MCF 10A (cell line): ENCODE measurements at regions not wholly inside any gene's neighbourhood (a gene's known extent, or its start where the extent isn't known, plus 50 kb on each side); places are given as distances from the start of the nearest gene placed in this dataset.
"Not testable (repeated sequence)": the region's sequence is repeated elsewhere in the genome, so short reads cannot be mapped to it uniquely, and the experiment has no call there.

Source experiments
- BruUV-seq: library from RNA; stranded (reverse); fragments of 400-500 nt; replicated peaks from 2 replicates; lab custom pipeline; 2021; lab: Mats Ljungman, UMichigan
- CTCF ChIA-PET: fragments of 300-600 bp; sonication (Branson Sonifier 250); formaldehyde crosslinking; extraction: SDS; loops from one replicate; lab custom pipeline; 2021; ENCODE audit warnings: antibody characterized with exemption, inconsistent platforms; lab: Yijun Ruan, JAX
- POLR2A ChIA-PET: fragments of 300-600, 350-650 bp; sonication (Branson Sonifier 250); formaldehyde crosslinking; extraction: SDS; loops from one replicate; lab custom pipeline; 2020; ENCODE audit warnings: antibody characterized with exemption, inconsistent platforms; lab: Yijun Ruan, JAX
- DNase-seq: peaks from one replicate; pipeline ENCODE4 v3.0.0-alpha.2; 2018; ENCODE audit not compliant: unreplicated experiment
- H3K27ac Mint-ChIP-seq: one replicate; pipeline ENCODE4 v1.8.0; 2022; ENCODE audit warnings: mild to moderate bottlenecking, low read depth, mixed read lengths; ENCODE audit not compliant: unreplicated experiment
- H3K27me3 Mint-ChIP-seq: one replicate; pipeline ENCODE4 v1.8.0; 2022; ENCODE audit warnings: mixed read lengths; ENCODE audit not compliant: insufficient read depth, unreplicated experiment
- H3K36me3 Mint-ChIP-seq: one replicate; pipeline ENCODE4 v1.8.0; 2022; ENCODE audit warnings: mild to moderate bottlenecking, moderate library complexity, mixed read lengths; ENCODE audit not compliant: insufficient read depth, unreplicated experiment
- H3K4me1 Mint-ChIP-seq: one replicate; pipeline ENCODE4 v1.8.0; 2022; ENCODE audit warnings: mixed read lengths; ENCODE audit not compliant: insufficient read depth, unreplicated experiment
- H3K4me3 Mint-ChIP-seq: one replicate; pipeline ENCODE4 v1.8.0; 2022; ENCODE audit warnings: mild to moderate bottlenecking, moderate library complexity, mixed read lengths; ENCODE audit not compliant: unreplicated experiment
- H3K9me3 Mint-ChIP-seq: one replicate; pipeline ENCODE4 v1.8.0; 2022; ENCODE audit warnings: mixed read lengths; ENCODE audit not compliant: unreplicated experiment
- CTCF ChIP-seq: fragments of 200-600 bp; IDR thresholded peaks from one replicate; pipeline ENCODE4 v1.8.0; 2022; ENCODE audit warnings: antibody characterized with exemption, mild to moderate bottlenecking; ENCODE audit not compliant: unreplicated experiment
- intact Hi-C: fragments of 100-400 bp; cut with micrococcal nuclease; formaldehyde crosslinking; loops from 2 replicates; pipeline ENCODE4 v1.14.1; 2022

- no peak for TF ChIP-seq CTCF
- intact Hi-C loops = no loop called here
- Mint-ChIP-seq H3K27me3 (no peaks in the 10 kb centered on the region), H3K9me3 (peaks cover 32% of the 10 kb centered on the region), H3K36me3 (no peaks in the 10 kb centered on the region), H3K4me1 (no peaks in the 10 kb centered on the region), H3K27ac (no peak overlapping the region), H3K4me3 (no peak overlapping the region)
- no TSS peak for BruUV-seq
- CTCF ChIA-PET = no interaction called here
- POLR2A ChIA-PET = no interaction called here
- DNase-seq = no peak
Measured at GRCh38 chr16:7866144-7866543, 533.5 kb downstream of the RBFOX1 start.

- H3K27me3 Mint-ChIP-seq, intact Hi-C loops, H3K36me3 Mint-ChIP-seq: not testable (repeated sequence)
Measured at GRCh38 chr16:7865393-7865792, 532.7 kb downstream of the RBFOX1 start.

GRCh38 chr16:7861891-7862582 lies 529.4 kb downstream of the RBFOX1 start:
- H3K36me3 Mint-ChIP-seq = no peaks in the 10 kb centered on the region
- no peak overlapping the region for H3K4me3 Mint-ChIP-seq
- no peak for DNase-seq
- CTCF ChIA-PET = interaction anchor here (0.7 kb wide), 1 partner anchor 304 kb away, joined by 3 read pairs; no protein-coding TSS in a partner anchor
- no TSS peak for BruUV-seq
- intact Hi-C loops = no loop called here
- peaks cover 33% of the 10 kb centered on the region for H3K9me3 Mint-ChIP-seq
- POLR2A ChIA-PET = no interaction called here
- no peaks in the 10 kb centered on the region for H3K4me1 Mint-ChIP-seq
- TF ChIP-seq CTCF = no peak
- no peaks in the 10 kb centered on the region for H3K27me3 Mint-ChIP-seq
- no peak overlapping the region for H3K27ac Mint-ChIP-seq

More at GRCh38 chr16:7865393-7865792, 532.7 kb downstream of the RBFOX1 start:
- H3K9me3 Mint-ChIP-seq = peaks cover 27% of the 10 kb centered on the region
- H3K27ac Mint-ChIP-seq, H3K4me1 Mint-ChIP-seq, DNase-seq, BruUV-seq, CTCF ChIA-PET, H3K4me3 Mint-ChIP-seq, POLR2A ChIA-PET: not testable (repeated sequence)

- Mint-ChIP-seq H3K27ac (no peak overlapping the region), H3K27me3 (no peaks in the 10 kb centered on the region), H3K9me3 (peaks cover 41% of the 10 kb centered on the region), H3K4me3 (no peak overlapping the region), H3K36me3 (no peaks in the 10 kb centered on the region), H3K4me1 (no peaks in the 10 kb centered on the region)
- ChIA-PET POLR2A (no interaction called here), CTCF (no interaction called here)
- no TSS peak for BruUV-seq
- DNase-seq = no peak
- intact Hi-C loops = no loop called here
- TF ChIP-seq CTCF = no peak
Measured at GRCh38 chr16:7853197-7853596, 520.6 kb downstream of the RBFOX1 start.
